Effector memory CD4-positive, alpha-beta T cell (primary cell): ENCODE measurements at regions not wholly inside any gene's neighbourhood (a gene's known extent, or its start where the extent isn't known, plus 50 kb on each side); places are given as distances from the start of the nearest gene placed in this dataset.

Experiments
- DNase-seq, 3 donors: peaks; one replicate each; pipeline ENCODE4 v3.0.0-alpha.2; 2020
- H3K27ac ChIP-seq: 2 replicates; pipeline ENCODE4 v1.7.0; 2013; ENCODE audit warnings: mild to moderate bottlenecking, low read length, moderate library complexity; ENCODE audit not compliant: insufficient read depth, poor library complexity, severe bottlenecking
- H3K27me3 ChIP-seq: replicated peaks from 2 replicates; pipeline ENCODE4 v1.7.0; 2013; ENCODE audit warnings: mild to moderate bottlenecking, low read length; ENCODE audit not compliant: insufficient read depth, control insufficient read depth, poor library complexity, severe bottlenecking
- H3K36me3 ChIP-seq: 2 replicates; pipeline ENCODE4 v1.7.0; 2013; ENCODE audit warnings: mild to moderate bottlenecking, low read length, moderate library complexity; ENCODE audit not compliant: control insufficient read depth, insufficient read depth
- H3K4me1 ChIP-seq: 2 replicates; pipeline ENCODE4 v1.7.0; 2013; ENCODE audit warnings: low read length, mild to moderate bottlenecking; ENCODE audit not compliant: control insufficient read depth, insufficient read depth, poor library complexity, severe bottlenecking
- H3K4me3 ChIP-seq: 2 replicates; pipeline ENCODE4 v1.7.0; 2013; ENCODE audit warnings: low read length, low read depth, mild to moderate bottlenecking; ENCODE audit not compliant: insufficient read depth, poor library complexity, severe bottlenecking
- H3K9me3 ChIP-seq: 2 replicates; pipeline ENCODE4 v1.7.0; 2013; ENCODE audit warnings: mild to moderate bottlenecking, low read length, moderate library complexity; ENCODE audit not compliant: control insufficient read depth

GRCh38 chr22:26781062-26781461 is 123.7 kb downstream of the MIAT start:
- H3K27me3 ChIP-seq = no peaks in the 10 kb centered on the region
- no peak overlapping the region for H3K4me3 ChIP-seq
- H3K27ac ChIP-seq = no peak overlapping the region
- H3K36me3 ChIP-seq = peaks cover 77% of the 10 kb centered on the region
- H3K9me3 ChIP-seq = no peaks in the 10 kb centered on the region
- DNase-seq = no peak
- H3K4me1 ChIP-seq = no peaks in the 10 kb centered on the region

- no peaks in the 10 kb centered on the region for H3K9me3 ChIP-seq
- no peak for DNase-seq
- H3K27ac ChIP-seq = no peak overlapping the region
- H3K4me3 ChIP-seq = no peak overlapping the region
- peaks cover 77% of the 10 kb centered on the region for H3K36me3 ChIP-seq
- no peaks in the 10 kb centered on the region for H3K4me1 ChIP-seq
- no peaks in the 10 kb centered on the region for H3K27me3 ChIP-seq
These were observed 124.2 kb downstream of the MIAT start for GRCh38 chr22:26781596-26781995.

GRCh38 chr22:26783885-26784284 is 126.5 kb downstream of the MIAT start:
- Histone ChIP-seq H3K9me3 (no peaks in the 10 kb centered on the region), H3K27me3 (no peaks in the 10 kb centered on the region), H3K4me1 (no peaks in the 10 kb centered on the region), H3K27ac (no peak overlapping the region), H3K36me3 (peaks cover 57% of the 10 kb centered on the region), H3K4me3 (no peak overlapping the region)
- DNase-seq = no peak

- Histone ChIP-seq H3K9me3 (no peaks in the 10 kb centered on the region), H3K27ac (no peak overlapping the region), H3K4me3 (no peak overlapping the region), H3K4me1 (no peaks in the 10 kb centered on the region), H3K36me3 (peaks cover 51% of the 10 kb centered on the region), H3K27me3 (no peaks in the 10 kb centered on the region)
- no peak for DNase-seq
These were observed 127.4 kb downstream of the MIAT start for GRCh38 chr22:26784772-26785171.

GRCh38 chr22:26785932-26786331 is 128.5 kb downstream of the MIAT start:
- no peak overlapping the region for H3K4me3 ChIP-seq
- no peak overlapping the region for H3K27ac ChIP-seq
- H3K4me1 ChIP-seq = no peaks in the 10 kb centered on the region
- peaks cover 52% of the 10 kb centered on the region for H3K36me3 ChIP-seq
- DNase-seq = no peak
- H3K27me3 ChIP-seq = no peaks in the 10 kb centered on the region
- no peaks in the 10 kb centered on the region for H3K9me3 ChIP-seq

- H3K4me3 ChIP-seq = no peak overlapping the region
- DNase-seq = no peak
- peaks cover 47% of the 10 kb centered on the region for H3K36me3 ChIP-seq
- no peaks in the 10 kb centered on the region for H3K9me3 ChIP-seq
- H3K4me1 ChIP-seq = no peaks in the 10 kb centered on the region
- H3K27me3 ChIP-seq = no peaks in the 10 kb centered on the region
- H3K27ac ChIP-seq = no peak overlapping the region
These were observed 129.0 kb downstream of the MIAT start for GRCh38 chr22:26786398-26786797.

- Histone ChIP-seq H3K27me3 (no peaks in the 10 kb centered on the region), H3K27ac (no peak overlapping the region), H3K4me3 (no peak overlapping the region), H3K36me3 (peaks cover 20% of the 10 kb centered on the region), H3K9me3 (no peaks in the 10 kb centered on the region), H3K4me1 (no peaks in the 10 kb centered on the region)
- no peak for DNase-seq
These were observed 132.6 kb downstream of the MIAT start for GRCh38 chr22:26789951-26790350.

- H3K9me3 ChIP-seq = no peaks in the 10 kb centered on the region
- no peaks in the 10 kb centered on the region for H3K4me1 ChIP-seq
- no peak overlapping the region for H3K27ac ChIP-seq
- peaks cover 13% of the 10 kb centered on the region for H3K36me3 ChIP-seq
- no peak overlapping the region for H3K4me3 ChIP-seq
- no peaks in the 10 kb centered on the region for H3K27me3 ChIP-seq
- DNase-seq = no peak
These were observed 135.1 kb downstream of the MIAT start for GRCh38 chr22:26792522-26792921.

GRCh38 chr22:26796785-26797184 is 139.4 kb downstream of the MIAT start:
- Histone ChIP-seq H3K27me3 (no peaks in the 10 kb centered on the region), H3K4me1 (no peaks in the 10 kb centered on the region), H3K27ac (no peak overlapping the region), H3K9me3 (no peaks in the 10 kb centered on the region), H3K36me3 (no peaks in the 10 kb centered on the region), H3K4me3 (no peak overlapping the region)
- DNase-seq = no peak

- Histone ChIP-seq H3K27me3 (no peaks in the 10 kb centered on the region), H3K4me1 (no peaks in the 10 kb centered on the region), H3K4me3 (no peak overlapping the region), H3K36me3 (no peaks in the 10 kb centered on the region), H3K27ac (no peak overlapping the region), H3K9me3 (no peaks in the 10 kb centered on the region)
- no peak for DNase-seq
These were observed 140.5 kb downstream of the MIAT start for GRCh38 chr22:26797910-26798309.
